Lung (tissue), 11 donors: ENCODE measurements at regions not wholly inside any gene's neighbourhood (a gene's known extent, or its start where the extent isn't known, plus 50 kb on each side); places are given as distances from the start of the nearest gene placed in this dataset.

Experiments
- ATAC-seq: fragments of 200-7000 bp; cut with Tn5 transposase; one replicate; pipeline ENCODE4 v1.9.1; 2020; ENCODE audit warnings: moderate number of reproducible peaks; ENCODE audit not compliant: insufficient read depth, low FRiP score
- DNase-seq, 3 donors: peaks; one replicate each; pipeline ENCODE4 v3.0.0-alpha.2; 2013 to 2017
- H3K27ac ChIP-seq, 2 donors: one replicate each; pipeline ENCODE4 v1.5.1; 2013; ENCODE audit warnings: mild to moderate bottlenecking in 2 of 2, moderate library complexity in 2 of 2, control low read depth in 1 of 2, inconsistent platforms in 1 of 2, low read depth in 1 of 2, low read length in 1 of 2
- H3K27me3 ChIP-seq, 3 donors: one replicate each; pipeline ENCODE4 v1.5.1; 2013; ENCODE audit warnings: low read length in 2 of 3; ENCODE audit not compliant: control insufficient read depth in 3 of 3, insufficient read depth in 3 of 3
- H3K36me3 ChIP-seq, 4 donors: one replicate each; pipeline ENCODE4 v1.5.1; 2013; ENCODE audit warnings: low read length in 4 of 4, mild to moderate bottlenecking in 1 of 4, moderate library complexity in 1 of 4; ENCODE audit not compliant: control insufficient read depth in 4 of 4, insufficient read depth in 4 of 4
- H3K4me1 ChIP-seq, 5 donors: one replicate each; pipeline ENCODE4 v1.5.1; 2013; ENCODE audit warnings: low read length in 5 of 5, mild to moderate bottlenecking in 2 of 5, moderate library complexity in 1 of 5; ENCODE audit not compliant: control insufficient read depth in 5 of 5, insufficient read depth in 5 of 5
- H3K4me3 ChIP-seq: one replicate; pipeline ENCODE4 v1.5.1; 2013; ENCODE audit warnings: mild to moderate bottlenecking, control low read depth, moderate library complexity
- H3K9ac ChIP-seq, 2 donors: one replicate each; pipeline ENCODE4 v1.5.1; 2013; ENCODE audit warnings: low read length in 2 of 2, control low read depth in 1 of 2; ENCODE audit not compliant: insufficient read depth in 1 of 2
- H3K9me3 ChIP-seq, 4 donors: one replicate each; pipeline ENCODE4 v1.5.1; 2013; ENCODE audit warnings: low read length in 3 of 4, mild to moderate bottlenecking in 1 of 4, moderate library complexity in 1 of 4; ENCODE audit not compliant: control insufficient read depth in 4 of 4, insufficient read depth in 3 of 4
- CTCF ChIP-seq: IDR thresholded peaks from 2 replicates; pipeline ENCODE4 v1.5.1; 2012; ENCODE audit warnings: mild to moderate bottlenecking; ENCODE audit errors: control extremely low read depth, extremely low read depth
- WGBS, 2 donors: extraction: QIAGEN DNeasy Blood & Tissue Kit; methylation state at CpG; one replicate each; pipeline ENCODE4 v1.1.7; 2013; 5-methylcytosine and 5-hydroxymethylcytosine counted together
- donor health status: control.
- donor health status: control.
- donor health status: Bipolar disorder and iron deficiency.
- donor health status: healthy.
- donor health status: DM: yes; HTN: yes; CAD: no.

DNA sequence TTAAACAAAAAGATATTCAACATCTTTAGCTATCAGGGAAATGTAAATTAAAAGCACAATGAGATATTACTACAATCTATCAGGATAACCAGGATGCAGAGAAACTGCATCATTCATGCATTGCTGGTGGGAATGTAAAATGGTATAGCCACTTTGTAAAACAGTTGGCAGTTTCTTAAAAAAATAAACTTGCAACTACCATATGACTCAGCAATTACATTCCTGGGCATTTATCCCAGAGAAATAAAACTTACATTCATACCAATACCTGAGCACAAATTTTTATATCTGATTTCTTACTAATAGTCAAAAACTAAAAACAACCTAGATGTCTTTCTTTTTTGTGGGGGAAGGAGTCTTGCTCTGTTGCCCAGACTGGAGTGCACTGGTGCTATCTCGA, 190.3 kb upstream of the TAB2 start:
- Histone ChIP-seq H3K36me3 (no peaks in the 10 kb centered on the region), H3K4me1 (peaks cover 0 to 33% (median 16%) of the 10 kb centered on the region in 5 donors), H3K27ac (no peak overlapping the region), H3K4me3 (no peak overlapping the region), H3K27me3 (no peaks in the 10 kb centered on the region), H3K9me3 (no peaks in the 10 kb centered on the region), H3K9ac (no peak overlapping the region)
- TF ChIP-seq CTCF: no peak
- 92 to 95% methylated on average over 1 of the region's 1 CpG for WGBS, 2 donors
- DNase-seq (no peak), ATAC-seq (no peak)

DNA sequence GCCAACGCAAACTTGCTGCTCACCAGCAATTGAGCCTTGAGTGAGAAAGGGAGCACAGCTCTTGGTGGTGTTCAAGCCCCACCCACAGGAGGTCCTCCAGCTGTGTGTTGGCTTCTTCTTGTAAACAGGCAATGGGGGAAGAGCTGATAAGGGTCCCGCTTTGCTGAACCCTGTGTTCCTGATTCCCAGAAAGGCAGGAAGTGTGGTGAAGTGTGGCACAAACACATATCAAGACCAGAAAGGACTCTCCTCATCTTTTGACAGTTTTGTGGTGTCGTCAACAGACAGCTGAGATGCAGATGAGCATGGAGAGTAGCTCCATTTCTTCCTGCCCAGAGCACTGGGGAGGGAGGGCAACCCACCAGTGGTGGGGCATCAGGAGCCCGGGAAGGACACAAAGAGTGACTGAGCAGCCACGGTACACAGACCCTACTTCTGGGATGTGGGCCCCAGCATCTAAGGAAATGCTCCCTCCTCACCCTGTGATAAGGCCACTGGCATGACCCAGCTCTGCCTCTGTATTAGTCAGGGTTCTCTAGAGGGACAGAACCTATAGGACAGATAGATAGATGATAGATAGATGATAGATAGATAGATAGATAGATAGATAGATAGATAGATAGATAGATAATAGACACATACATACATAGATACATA, 188.9 kb upstream of the TAB2 start:
- ATAC-seq (no peak), DNase-seq (peak; percentile 66 to 87 (median 74))
- no peak overlapping the region for H3K4me3 ChIP-seq
- no peak overlapping the region for H3K9ac ChIP-seq
- H3K4me1 ChIP-seq: peaks cover 0 to 33% (median 16%) of the 10 kb centered on the region in 5 donors
- no peaks in the 10 kb centered on the region for H3K27me3 ChIP-seq
- H3K27ac ChIP-seq: no peak overlapping the region
- WGBS, 2 donors: 12 to 44% methylated on average over 5 of the region's 5 CpGs
- H3K36me3 ChIP-seq: no peaks in the 10 kb centered on the region
- no peak for TF ChIP-seq CTCF
- no peaks in the 10 kb centered on the region for H3K9me3 ChIP-seq

GRCh38 chr6:149129371-149130077, 188.0 kb upstream of the TAB2 start:
- peaks cover 0 to 37% (median 16%) of the 10 kb centered on the region in 5 donors for H3K4me1 ChIP-seq
- H3K27me3 ChIP-seq: no peaks in the 10 kb centered on the region
- H3K4me3 ChIP-seq: no peak overlapping the region
- peak in 2 of 3 donors; percentile 34 to 39 for DNase-seq
- peak overlapping the region in 1 of 2 donors; percentile 26 for H3K27ac ChIP-seq
- H3K9me3 ChIP-seq: no peaks in the 10 kb centered on the region
- ATAC-seq: no peak
- peak overlapping the region in 1 of 2 donors; percentile 42 for H3K9ac ChIP-seq
- no peaks in the 10 kb centered on the region for H3K36me3 ChIP-seq
- TF ChIP-seq CTCF: no peak
- WGBS, 2 donors: 36 to 61% methylated on average over 9 of the region's 9 CpGs
